ENCODE measurements at regions not wholly inside any gene's neighbourhood (a gene's known extent, or its start where the extent isn't known, plus 50 kb on each side); places are given as distances from the start of the nearest gene placed in this dataset.

- DNase-seq = no peak
These were observed 562.6 kb downstream of the DCDC2C start for GRCh38 chr2:4265936-4266335.

- no peak for DNase-seq
These were observed 566.5 kb downstream of the DCDC2C start for GRCh38 chr2:4269885-4270284.

GRCh38 chr2:4272261-4272858, 569.0 kb downstream of the DCDC2C start:
- peak; percentile 75 for DNase-seq

GRCh38 chr2:4278392-4278791, 575.0 kb downstream of the DCDC2C start:
- no peak for DNase-seq

- DNase-seq = no peak
These were observed 576.1 kb downstream of the DCDC2C start for GRCh38 chr2:4279431-4279830.

GRCh38 chr2:4291430-4291829, 588.1 kb downstream of the DCDC2C start:
- DNase-seq = peak; percentile 20

GRCh38 chr2:4295680-4296079, 592.3 kb downstream of the DCDC2C start:
- DNase-seq = no peak

- no peak for DNase-seq
These were observed 597.2 kb downstream of the DCDC2C start for GRCh38 chr2:4300616-4301015.

GRCh38 chr2:4324531-4324930, 621.2 kb downstream of the DCDC2C start:
- DNase-seq = no peak

- no peak for DNase-seq
These were observed 633.5 kb downstream of the DCDC2C start for GRCh38 chr2:4336864-4337263.

- DNase-seq = no peak
These were observed 635.0 kb downstream of the DCDC2C start for GRCh38 chr2:4338345-4338744.

GRCh38 chr2:4340536-4340935, 637.2 kb downstream of the DCDC2C start:
- DNase-seq = no peak

GRCh38 chr2:4346628-4347027, 643.3 kb downstream of the DCDC2C start:
- DNase-seq = no peak

GRCh38 chr2:4353668-4354067, 650.3 kb downstream of the DCDC2C start:
- DNase-seq = no peak

- DNase-seq = no peak
These were observed 650.8 kb downstream of the DCDC2C start for GRCh38 chr2:4354164-4354563.

- DNase-seq = peak; percentile 8
These were observed 651.3 kb downstream of the DCDC2C start for GRCh38 chr2:4354678-4355077.

GRCh38 chr2:4356109-4356508, 652.7 kb downstream of the DCDC2C start:
- no peak for DNase-seq

- DNase-seq = peak; percentile 19
These were observed 653.2 kb downstream of the DCDC2C start for GRCh38 chr2:4356541-4356940.

GRCh38 chr2:4357121-4357520, 653.7 kb downstream of the DCDC2C start:
- no peak for DNase-seq

- DNase-seq = peak; percentile 21
These were observed 655.5 kb downstream of the DCDC2C start for GRCh38 chr2:4358837-4359236.

- no peak for DNase-seq
These were observed 665.5 kb downstream of the DCDC2C start for GRCh38 chr2:4368907-4369306.

GRCh38 chr2:4369826-4370419, 666.5 kb downstream of the DCDC2C start:
- no peak for DNase-seq

- DNase-seq = no peak
These were observed 667.2 kb downstream of the DCDC2C start for GRCh38 chr2:4370422-4371090.

GRCh38 chr2:4381049-4381448, 677.7 kb downstream of the DCDC2C start:
- no peak for DNase-seq

GRCh38 chr2:4381773-4382172, 678.4 kb downstream of the DCDC2C start:
- no peak for DNase-seq

Data from NCI-H2171 treated with DMSO at 0.1 percent for 48 hours (cell line).